ENCODE measurements at regions not wholly inside any gene's neighbourhood (a gene's known extent, or its start where the extent isn't known, plus 50 kb on each side); places are given as distances from the start of the nearest gene placed in this dataset.
A peak's percentile ranks its signal among the peaks of the same experiment; 100 is the strongest.

DNA sequence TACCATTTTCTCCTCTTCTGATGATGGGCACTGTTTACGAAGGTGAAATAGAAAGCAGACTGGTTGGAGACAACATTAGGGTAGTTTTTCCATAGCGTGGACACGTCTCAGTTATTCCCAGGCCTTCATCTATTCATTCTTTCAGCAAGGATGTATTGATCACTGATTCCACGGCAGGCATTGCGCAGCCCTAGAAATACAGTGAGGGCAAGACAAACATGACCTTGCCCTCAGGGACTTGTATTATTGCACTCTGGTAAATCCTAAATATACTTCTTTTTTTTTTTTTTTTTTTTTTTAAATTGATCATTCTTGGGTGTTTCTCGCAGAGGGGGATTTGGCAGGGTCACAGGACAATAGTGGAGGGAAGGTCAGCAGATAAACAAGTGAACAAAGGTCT is 167.3 kb upstream of the SPRED2 start:
- DNase-seq (ENCODE audit: low read depth, low spot score): no peak
- Mint-ChIP-seq H3K4me3 (no peak overlapping the region), H3K27ac (ENCODE audit: unreplicated experiment) (no peak overlapping the region), H3K4me1 (peaks cover 4% of the 10 kb centered on the region), H3K9me3 (no peaks in the 10 kb centered on the region), H3K36me3 (ENCODE audit: low read depth) (no peaks in the 10 kb centered on the region), H3K27me3 (ENCODE audit: low read depth) (no peaks in the 10 kb centered on the region)
- no peak for TF ChIP-seq CTCF (conservative IDR thresholded peaks at IDR 0.05)

GRCh38 chr2:65598996-65599395 is 166.6 kb upstream of the SPRED2 start:
- no peak for TF ChIP-seq CTCF (conservative IDR thresholded peaks at IDR 0.05)
- no peak overlapping the region for H3K4me3 Mint-ChIP-seq
- no peaks in the 10 kb centered on the region for H3K9me3 Mint-ChIP-seq
- no peaks in the 10 kb centered on the region for H3K27me3 Mint-ChIP-seq (ENCODE audit: low read depth)
- DNase-seq (ENCODE audit: low read depth, low spot score): no peak
- no peak overlapping the region for H3K27ac Mint-ChIP-seq (ENCODE audit: unreplicated experiment)
- H3K4me1 Mint-ChIP-seq: peaks cover 4% of the 10 kb centered on the region
- H3K36me3 Mint-ChIP-seq (ENCODE audit: low read depth): no peaks in the 10 kb centered on the region

GRCh38 chr2:65598264-65598663 is 165.9 kb upstream of the SPRED2 start:
- no peak for DNase-seq (ENCODE audit: low read depth, low spot score)
- Mint-ChIP-seq H3K4me1 (peaks cover 4% of the 10 kb centered on the region), H3K27ac (ENCODE audit: unreplicated experiment) (no peak overlapping the region), H3K4me3 (no peak overlapping the region), H3K36me3 (ENCODE audit: low read depth) (no peaks in the 10 kb centered on the region), H3K27me3 (ENCODE audit: low read depth) (no peaks in the 10 kb centered on the region), H3K9me3 (no peaks in the 10 kb centered on the region)
- TF ChIP-seq CTCF (conservative IDR thresholded peaks at IDR 0.05): no peak

- Mint-ChIP-seq H3K4me1 (peaks cover 4% of the 10 kb centered on the region), H3K36me3 (ENCODE audit: low read depth) (no peaks in the 10 kb centered on the region), H3K27ac (ENCODE audit: unreplicated experiment) (peak overlapping the region; percentile 58), H3K9me3 (peaks cover 4% of the 10 kb centered on the region), H3K4me3 (no peak overlapping the region), H3K27me3 (ENCODE audit: low read depth) (no peaks in the 10 kb centered on the region)
- TF ChIP-seq CTCF (conservative IDR thresholded peaks at IDR 0.05): no peak
- DNase-seq (ENCODE audit: low read depth, low spot score): no peak
Measured at GRCh38 chr2:65595630-65596029, 163.2 kb upstream of the SPRED2 start.

- H3K4me3 Mint-ChIP-seq: no peak overlapping the region
- no peak for TF ChIP-seq CTCF (conservative IDR thresholded peaks at IDR 0.05)
- no peaks in the 10 kb centered on the region for H3K27me3 Mint-ChIP-seq (ENCODE audit: low read depth)
- no peaks in the 10 kb centered on the region for H3K36me3 Mint-ChIP-seq (ENCODE audit: low read depth)
- no peaks in the 10 kb centered on the region for H3K4me1 Mint-ChIP-seq
- H3K9me3 Mint-ChIP-seq: peaks cover 5% of the 10 kb centered on the region
- no peak overlapping the region for H3K27ac Mint-ChIP-seq (ENCODE audit: unreplicated experiment)
- DNase-seq (ENCODE audit: low read depth, low spot score): no peak
Measured at GRCh38 chr2:65594150-65594549, 161.8 kb upstream of the SPRED2 start.

DNA sequence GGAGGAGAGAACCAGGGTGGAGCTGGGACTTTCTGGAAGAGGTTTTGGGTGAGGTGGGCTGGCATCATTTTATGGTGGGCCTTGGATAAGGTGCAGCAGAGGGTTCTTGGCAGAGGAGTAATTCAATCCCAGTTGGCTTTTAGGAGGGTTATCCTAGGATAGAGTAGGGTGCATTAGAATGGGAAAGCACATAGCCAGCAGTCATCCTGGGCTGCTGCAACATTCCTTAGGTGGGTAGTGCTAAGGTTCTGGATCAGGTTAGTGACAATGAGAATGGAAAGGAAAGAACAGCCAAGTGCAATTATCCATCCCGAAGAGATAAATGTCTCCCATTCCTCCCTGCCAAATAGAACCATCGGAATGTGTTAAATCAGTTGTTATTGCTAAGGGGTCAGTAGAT is 157.3 kb upstream of the SPRED2 start:
- no peaks in the 10 kb centered on the region for H3K27me3 Mint-ChIP-seq (ENCODE audit: low read depth)
- DNase-seq (ENCODE audit: low read depth, low spot score): no peak
- no peak overlapping the region for H3K27ac Mint-ChIP-seq (ENCODE audit: unreplicated experiment)
- TF ChIP-seq CTCF (conservative IDR thresholded peaks at IDR 0.05): no peak
- H3K36me3 Mint-ChIP-seq (ENCODE audit: low read depth): no peaks in the 10 kb centered on the region
- H3K9me3 Mint-ChIP-seq: peaks cover 11% of the 10 kb centered on the region
- H3K4me3 Mint-ChIP-seq: no peak overlapping the region
- no peaks in the 10 kb centered on the region for H3K4me1 Mint-ChIP-seq

Data from neural crest cell (in vitro differentiated cells).